ENCODE measurements at regions not wholly inside any gene's neighbourhood (a gene's known extent, or its start where the extent isn't known, plus 50 kb on each side); places are given as distances from the start of the nearest gene placed in this dataset.

GRCh38 chr7:80991654-80992053 lies 72.8 kb upstream of the SEMA3C start:
- no peak for DNase-seq (ENCODE audit: low read depth)

GRCh38 chr7:80984619-80985018 lies 65.8 kb upstream of the SEMA3C start:
- no peak for DNase-seq (ENCODE audit: low read depth)

- no peak for DNase-seq (ENCODE audit: low read depth)
Measured at GRCh38 chr7:80981405-80981804, 62.6 kb upstream of the SEMA3C start.

GRCh38 chr7:80977751-80978150 lies 58.9 kb upstream of the SEMA3C start:
- DNase-seq (ENCODE audit: low read depth), result no peak

GRCh38 chr7:80974396-80975358 lies 55.8 kb upstream of the SEMA3C start:
- DNase-seq (ENCODE audit: low read depth), result no peak

- no peak for DNase-seq (ENCODE audit: low read depth)
Measured at GRCh38 chr7:80971225-80971624, 52.4 kb upstream of the SEMA3C start.

Data from forelimb muscle (tissue), 1 donor.